GM23248 (cell line): ENCODE measurements at regions not wholly inside any gene's neighbourhood (a gene's known extent, or its start where the extent isn't known, plus 50 kb on each side); places are given as distances from the start of the nearest gene placed in this dataset.

ENCODE experiments used
- DNase-seq: peaks from one replicate; pipeline ENCODE4 v3.0.0-alpha.2; 2015
- H2AFZ ChIP-seq: fragments of 200-600 bp; sonication (generic); 2 replicates; pipeline ENCODE4 v1.6.1; 2016; ENCODE audit warnings: antibody characterized with exemption
- H3F3A ChIP-seq: fragments of 200-600 bp; sonication (generic); 2 replicates; pipeline ENCODE4 v1.6.1; 2016; ENCODE audit warnings: mild to moderate bottlenecking, antibody characterized with exemption, mixed run types; ENCODE audit not compliant: insufficient read depth
- H3K27ac ChIP-seq: fragments of 200-600 bp; sonication (generic); 2 replicates; pipeline ENCODE4 v1.5.1; 2016; ENCODE audit warnings: mild to moderate bottlenecking
- H3K27me3 ChIP-seq: fragments of 200-600 bp; sonication (generic); replicated peaks from 2 replicates; pipeline ENCODE4 v1.6.1; 2016; ENCODE audit warnings: mild to moderate bottlenecking; ENCODE audit not compliant: insufficient read depth
- H3K36me3 ChIP-seq: fragments of 200-600 bp; sonication (generic); 2 replicates; pipeline ENCODE4 v1.6.1; 2016; ENCODE audit warnings: low read depth, mild to moderate bottlenecking
- H3K4me1 ChIP-seq: fragments of 200-600 bp; sonication (generic); 2 replicates; pipeline ENCODE4 v1.6.1; 2016; ENCODE audit warnings: mild to moderate bottlenecking; ENCODE audit not compliant: insufficient read depth
- H3K4me2 ChIP-seq: fragments of 200-600 bp; sonication (generic); one replicate; pipeline ENCODE4 v1.6.1; 2016; ENCODE audit warnings: mild to moderate bottlenecking; ENCODE audit not compliant: unreplicated experiment
- H3K4me3 ChIP-seq: fragments of 200-600 bp; sonication (generic); 2 replicates; pipeline ENCODE4 v1.5.1; 2016; ENCODE audit warnings: mild to moderate bottlenecking
- H3K79me2 ChIP-seq: fragments of 200-600 bp; sonication (generic); 2 replicates; pipeline ENCODE4 v1.6.1; 2016; ENCODE audit warnings: mild to moderate bottlenecking; ENCODE audit not compliant: insufficient read depth
- H3K9ac ChIP-seq: fragments of 200-600 bp; sonication (generic); 2 replicates; pipeline ENCODE4 v1.6.1; 2016; ENCODE audit warnings: mild to moderate bottlenecking
- H3K9me2 ChIP-seq: fragments of 200-600 bp; sonication (generic); 2 replicates; pipeline ENCODE4 v1.6.1; 2016; ENCODE audit warnings: mixed run types, mild to moderate bottlenecking, moderate library complexity; ENCODE audit not compliant: insufficient read depth
- H3K9me3 ChIP-seq: fragments of 200-600 bp; sonication (generic); one replicate; pipeline ENCODE4 v1.6.1; 2017; ENCODE audit warnings: low read depth
- H4K20me1 ChIP-seq: fragments of 200-600 bp; sonication (generic); 2 replicates; pipeline ENCODE4 v1.6.0; 2016; ENCODE audit not compliant: insufficient read depth
- EZH2 ChIP-seq: fragments of 200-600 bp; sonication (generic); IDR thresholded peaks from 2 replicates; pipeline ENCODE4 v1.6.1; 2018; ENCODE audit warnings: antibody characterized with exemption, mild to moderate bottlenecking; ENCODE audit not compliant: insufficient read depth, poor library complexity, severe bottlenecking
- EZH2phosphoT487 ChIP-seq: fragments of 200-600 bp; sonication (generic); IDR thresholded peaks from 2 replicates; pipeline ENCODE4 v1.6.1; 2018; ENCODE audit warnings: antibody characterized with exemption, moderate library complexity, mild to moderate bottlenecking, low read depth; ENCODE audit not compliant: insufficient read depth
- WGBS, 2 experiments: methylation state at CpG; one replicate each; pipeline ENCODE4 v1.1.6; 2015 to 2017; ENCODE audit warnings: low lambda C conversion rate in 2 of 2, low coverage in 1 of 2; ENCODE audit errors: missing lambda C conversion rate in 2 of 2; 5-methylcytosine and 5-hydroxymethylcytosine counted together
- in situ Hi-C: fragments of 300-500 bp; cut with MboI; formaldehyde crosslinking; loops from 2 replicates; pipeline ENCODE4 v1.15.0; 2020

DNA sequence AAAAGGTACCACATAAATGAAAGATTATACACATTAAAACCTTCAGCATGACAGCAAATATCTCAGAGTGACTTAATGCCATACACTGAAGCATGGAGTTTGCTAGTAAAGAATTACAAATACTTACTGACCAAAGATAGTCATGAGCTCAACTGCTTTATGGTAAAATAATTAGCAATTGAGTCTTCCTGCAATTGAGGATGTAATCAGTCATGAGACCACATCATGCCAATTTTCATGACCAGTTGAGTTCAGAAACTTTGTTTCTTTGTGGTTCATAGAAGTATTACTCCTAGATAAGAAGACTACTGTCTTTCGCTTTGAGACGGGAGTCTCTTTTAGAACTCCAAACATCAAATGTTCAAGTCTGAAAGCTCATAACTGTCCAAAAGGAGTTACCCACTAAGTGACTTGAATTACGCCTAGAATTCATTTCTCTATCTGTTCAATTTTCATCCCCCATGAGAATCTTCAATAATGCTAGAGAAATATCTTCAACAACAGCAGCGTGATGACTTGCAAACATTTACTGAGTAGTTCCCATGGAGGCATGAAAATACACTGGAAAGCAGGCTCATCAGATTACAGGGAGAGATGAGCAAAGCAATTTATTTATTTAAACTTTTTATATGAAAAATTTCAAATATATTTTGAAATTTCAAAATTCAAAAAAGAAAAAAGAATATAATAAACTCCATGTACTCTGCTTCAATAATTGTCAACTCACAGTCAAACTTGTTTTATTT lies 120.0 kb downstream of the BTG1 start:
- DNase-seq: no peak
- 95 to 96% methylated on average over 4 of the region's 4 CpGs for WGBS, 2 experiments
- Histone ChIP-seq H3K9me3 (no peaks in the 10 kb centered on the region), H3K4me1 (no peaks in the 10 kb centered on the region), H3K36me3 (no peaks in the 10 kb centered on the region), H3K27ac (no peak overlapping the region), H3K4me3 (no peak overlapping the region), H3K9ac (no peak overlapping the region), H2AFZ (no peak overlapping the region; the same call in 1 of the 2 replicates), H4K20me1 (no peaks in the 10 kb centered on the region), H3K79me2 (no peaks in the 10 kb centered on the region), H3K4me2 (no peak overlapping the region), H3F3A (no peaks in the 10 kb centered on the region), H3K27me3 (no peaks in the 10 kb centered on the region), H3K9me2 (no peaks in the 10 kb centered on the region)
- in situ Hi-C loops: no loop called here
- TF ChIP-seq EZH2 (no peak), EZH2phosphoT487 (no peak)

DNA sequence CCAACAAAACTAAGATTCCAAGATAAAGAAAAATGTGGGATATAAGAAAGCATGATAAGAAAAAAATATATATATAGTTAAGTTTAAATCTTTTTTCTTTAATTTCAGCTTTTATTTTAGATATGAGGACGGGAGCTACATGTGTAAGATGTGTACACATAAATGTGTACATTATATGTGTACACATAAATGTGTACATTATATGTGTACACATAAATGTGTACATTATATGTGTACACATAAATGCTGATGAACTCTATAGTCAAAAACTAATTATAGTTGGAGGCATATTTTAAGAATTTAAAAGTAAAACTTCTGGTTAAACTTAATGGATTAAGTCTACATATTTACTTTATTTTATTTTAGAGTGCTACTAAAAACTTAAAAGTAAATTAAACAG lies 123.6 kb downstream of the BTG1 start:
- WGBS, 2 experiments: 87 to 93% methylated on average over 1 of the region's 1 CpG
- in situ Hi-C loops: no loop called here
- no peak for DNase-seq

DNA sequence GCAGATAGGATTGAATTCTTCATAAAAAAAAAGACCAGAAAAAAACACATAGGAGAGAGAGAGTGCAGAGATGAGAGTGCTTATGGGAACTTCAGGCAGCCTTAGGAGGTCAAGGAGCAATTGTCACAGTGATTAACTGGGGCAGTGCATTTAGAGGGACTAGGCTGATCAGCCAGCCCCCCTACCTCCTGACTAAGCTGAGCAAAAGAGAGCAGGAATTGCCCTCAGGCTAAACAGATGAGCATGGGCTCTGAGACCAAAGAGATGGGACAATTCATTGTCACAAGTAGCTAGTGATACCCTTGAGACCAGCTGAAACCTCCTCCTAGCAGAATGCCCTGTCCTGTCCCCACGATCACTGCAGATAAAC lies 124.0 kb downstream of the BTG1 start:
- Histone ChIP-seq H3K9ac (no peak overlapping the region), H3K27me3 (no peaks in the 10 kb centered on the region), H3K4me1 (no peaks in the 10 kb centered on the region), H4K20me1 (no peaks in the 10 kb centered on the region), H2AFZ (no peak overlapping the region), H3K4me3 (no peak overlapping the region), H3K27ac (no peak overlapping the region), H3K9me3 (no peaks in the 10 kb centered on the region), H3K36me3 (no peaks in the 10 kb centered on the region), H3F3A (no peaks in the 10 kb centered on the region), H3K4me2 (no peak overlapping the region), H3K79me2 (no peaks in the 10 kb centered on the region), H3K9me2 (no peaks in the 10 kb centered on the region)
- no peak for TF ChIP-seq EZH2
- TF ChIP-seq EZH2phosphoT487: no peak
- in situ Hi-C loops: no loop called here
- DNase-seq: no peak
- 100% methylated on average over 1 of the region's 1 CpG for WGBS, 2 experiments

More for the DNA sequence above, 123.6 kb downstream of the BTG1 start:
- H3K4me3 ChIP-seq: no peak overlapping the region
- H3K36me3 ChIP-seq: no peaks in the 10 kb centered on the region
- no peak overlapping the region for H3K27ac ChIP-seq
- H3K4me1 ChIP-seq: no peaks in the 10 kb centered on the region
- H3K9ac ChIP-seq: no peak overlapping the region
- H3K9me3 ChIP-seq: no peaks in the 10 kb centered on the region
- H3K9me2 ChIP-seq: no peaks in the 10 kb centered on the region
- no peaks in the 10 kb centered on the region for H3K79me2 ChIP-seq
- no peak overlapping the region for H3K4me2 ChIP-seq
- no peaks in the 10 kb centered on the region for H3F3A ChIP-seq
- H2AFZ ChIP-seq: no peak overlapping the region
- no peak for TF ChIP-seq EZH2phosphoT487
- no peak for TF ChIP-seq EZH2
- no peaks in the 10 kb centered on the region for H3K27me3 ChIP-seq
- H4K20me1 ChIP-seq: no peaks in the 10 kb centered on the region

DNA sequence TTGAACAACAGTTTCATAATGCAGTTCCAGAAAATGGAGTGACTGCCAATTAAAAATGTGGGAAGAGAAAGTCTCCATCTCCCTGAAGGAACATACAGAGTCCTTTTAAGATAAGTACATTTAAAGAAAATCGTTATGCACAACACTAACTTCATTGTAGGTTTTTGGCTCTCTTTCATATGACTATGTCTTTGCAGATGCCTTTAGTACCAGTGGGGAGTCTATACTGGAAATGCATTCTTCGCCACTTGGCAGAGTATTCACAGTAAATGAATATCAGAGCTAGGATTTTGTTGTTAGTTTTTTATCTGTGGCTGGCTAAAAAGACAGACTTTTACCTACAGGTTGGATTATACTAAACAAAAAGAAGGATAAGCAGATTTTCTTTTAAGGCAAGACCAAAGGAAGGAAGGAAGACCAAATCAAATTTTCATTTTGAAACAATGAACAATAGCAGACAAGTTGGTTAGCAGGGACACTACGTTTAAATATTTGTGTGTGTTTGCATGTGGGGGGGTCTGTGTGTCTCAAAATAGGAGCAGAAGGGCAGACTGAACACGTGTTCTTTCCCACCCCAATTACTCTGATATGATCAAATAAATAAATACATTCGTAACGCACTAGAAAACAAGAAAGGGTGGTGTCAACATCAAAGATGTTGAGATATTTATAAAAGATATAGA lies 124.5 kb downstream of the BTG1 start:
- Histone ChIP-seq H3K9ac (no peak overlapping the region), H3K4me2 (no peak overlapping the region), H3K27me3 (no peaks in the 10 kb centered on the region), H3K4me3 (no peak overlapping the region), H3K9me2 (no peaks in the 10 kb centered on the region), H3K79me2 (no peaks in the 10 kb centered on the region), H3K36me3 (no peaks in the 10 kb centered on the region), H2AFZ (no peak overlapping the region), H3F3A (no peaks in the 10 kb centered on the region), H3K9me3 (no peaks in the 10 kb centered on the region), H4K20me1 (no peaks in the 10 kb centered on the region), H3K27ac (no peak overlapping the region), H3K4me1 (no peaks in the 10 kb centered on the region)
- DNase-seq: no peak
- in situ Hi-C loops: no loop called here
- 70 to 71% methylated on average over 6 of the region's 6 CpGs for WGBS, 2 experiments
- no peak for TF ChIP-seq EZH2
- TF ChIP-seq EZH2phosphoT487: no peak
